Keratinocyte (primary cell): ENCODE measurements at regions not wholly inside any gene's neighbourhood (a gene's known extent, or its start where the extent isn't known, plus 50 kb on each side); places are given as distances from the start of the nearest gene placed in this dataset.

ENCODE experiments used
- DNase-seq: peaks from one replicate; pipeline ENCODE4 v3.0.0-alpha.2; 2011; ENCODE audit warnings: low read depth, missing footprints, low spot score
- FAIRE-seq: peaks from 2 replicates; lab custom pipeline; 2011; peaks lifted over from hg19 to GRCh38; lab: Jason Lieb, UNC
- H2AFZ ChIP-seq: 2 replicates; pipeline ENCODE4 v1.6.0; 2012; ENCODE audit warnings: low read length, control low read depth, inconsistent platforms; ENCODE audit not compliant: control insufficient read depth
- H3K27ac ChIP-seq: 2 replicates; pipeline ENCODE4 v1.5.1; 2011; ENCODE audit warnings: low read length; ENCODE audit not compliant: control insufficient read depth, insufficient read depth
- H3K27me3 ChIP-seq: 3 replicates; pipeline ENCODE4 v1.6.0; 2011; ENCODE audit warnings: low read length; ENCODE audit not compliant: control insufficient read depth, insufficient read depth; ENCODE audit errors: extremely low read depth
- H3K36me3 ChIP-seq, 2 experiments: 2 replicates in 1 of 2; 3 replicates in 1 of 2; pipeline ENCODE4 v1.5.1; 2011; ENCODE audit warnings: low read length in 2 of 2, mild to moderate bottlenecking in 1 of 2; ENCODE audit not compliant: control insufficient read depth in 2 of 2, insufficient read depth in 2 of 2; ENCODE audit errors: extremely low read depth in 1 of 2
- H3K4me1 ChIP-seq: 3 replicates; pipeline ENCODE4 v1.5.1; 2011; ENCODE audit warnings: low read length; ENCODE audit not compliant: control insufficient read depth, insufficient read depth; ENCODE audit errors: extremely low read depth
- H3K4me2 ChIP-seq: 3 replicates; pipeline ENCODE4 v1.6.0; 2011; ENCODE audit warnings: low read depth, low read length; ENCODE audit not compliant: control insufficient read depth, insufficient read depth; ENCODE audit errors: extremely low read depth
- H3K4me3 ChIP-seq, 3 experiments: fragments of 200-600 bp in 1 of 3; sonication (generic) in 1 of 3; 2 replicates in 2 of 3; 3 replicates in 1 of 3; pipeline ENCODE4 v1.5.1; 2011 to 2016; ENCODE audit warnings: low read length in 3 of 3, mild to moderate bottlenecking in 3 of 3, control low read depth in 2 of 3, inconsistent platforms in 1 of 3, low read depth in 1 of 3, mixed read lengths in 1 of 3, mixed run types in 1 of 3, moderate library complexity in 1 of 3; ENCODE audit not compliant: control insufficient read depth in 2 of 3, insufficient read depth in 2 of 3; ENCODE audit errors: extremely low read depth in 1 of 3
- H3K79me2 ChIP-seq: 2 replicates; pipeline ENCODE4 v1.6.0; 2012; ENCODE audit warnings: low read length; ENCODE audit not compliant: control insufficient read depth, insufficient read depth
- H3K9ac ChIP-seq: 3 replicates; pipeline ENCODE4 v1.6.0; 2011; ENCODE audit warnings: low read length; ENCODE audit not compliant: control insufficient read depth, insufficient read depth; ENCODE audit errors: extremely low read depth
- H3K9me1 ChIP-seq: 3 replicates; pipeline ENCODE4 v1.6.0; 2011; ENCODE audit warnings: low read length; ENCODE audit not compliant: control insufficient read depth, insufficient read depth; ENCODE audit errors: extremely low read depth
- H3K9me3 ChIP-seq: 2 replicates; pipeline ENCODE4 v1.5.1; 2012; ENCODE audit warnings: low read depth, low read length; ENCODE audit not compliant: control insufficient read depth
- H4K20me1 ChIP-seq: 3 replicates; pipeline ENCODE4 v1.6.0; 2011; ENCODE audit warnings: low read length; ENCODE audit not compliant: control insufficient read depth, insufficient read depth; ENCODE audit errors: extremely low read depth
- CTCF ChIP-seq, 3 experiments: IDR thresholded peaks in 1 of 3; conservative IDR thresholded peaks in 1 of 3; optimal IDR thresholded peaks in 1 of 3; 2 replicates in 2 of 3; 3 replicates in 1 of 3; pipeline versions ENCODE3 to v1.5.1; 2011; ENCODE audit warnings: low read length in 3 of 3, mild to moderate bottlenecking in 3 of 3, moderate library complexity in 2 of 3, control low read depth in 1 of 3, inconsistent platforms in 1 of 3; ENCODE audit not compliant: insufficient read depth in 2 of 3; ENCODE audit errors: extremely low read depth in 1 of 3
- EZH2 ChIP-seq: IDR thresholded peaks from one replicate; pipeline ENCODE4 v1.6.1; 2012; ENCODE audit warnings: inconsistent platforms, mild to moderate bottlenecking, low read length, moderate library complexity
- dilution Hi-C: fragments of 300-500 bp; cut with MboI; formaldehyde crosslinking; loops from one replicate; pipeline ENCODE4 v1.7.0; 2020; ENCODE audit warnings: low sequenced_read_pairs; ENCODE audit not compliant: extremely low pct_ligation_motif_present

DNA sequence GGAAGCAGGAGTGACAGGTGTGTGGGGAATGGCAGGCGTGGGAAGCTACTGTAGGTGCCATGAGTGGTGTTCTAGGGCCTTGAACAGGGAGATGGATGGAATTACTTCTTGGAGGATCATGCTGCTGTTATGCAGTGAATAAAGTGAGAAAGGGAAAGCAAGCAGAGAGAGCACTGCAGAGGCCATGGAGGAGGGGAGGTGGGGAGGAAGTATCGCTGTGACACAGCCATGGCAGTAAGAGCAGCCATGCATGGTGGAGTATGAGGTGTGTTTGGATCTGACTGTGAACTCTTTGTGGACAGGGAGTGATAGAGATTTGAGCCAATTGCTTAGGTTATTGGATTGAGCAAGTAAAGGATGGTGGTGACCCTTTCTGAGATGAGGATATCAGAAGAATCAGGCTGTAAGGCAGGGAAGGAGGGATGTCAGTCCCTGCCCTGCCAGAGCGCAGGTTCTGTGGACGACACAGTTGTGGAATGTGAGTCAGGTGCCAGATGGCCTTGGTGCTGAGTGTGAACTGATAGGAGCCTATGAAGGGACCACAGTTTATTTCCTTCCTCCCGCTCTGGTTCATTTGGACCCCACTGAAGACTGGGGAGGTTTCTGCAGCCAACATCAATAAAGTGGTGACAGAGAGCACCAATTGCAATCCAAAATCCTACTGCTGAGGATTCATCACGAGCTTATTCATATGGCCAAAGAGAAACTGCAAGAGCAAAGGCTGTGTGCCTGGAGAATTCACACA, 105.5 kb upstream of the TMEM72 start:
- Histone ChIP-seq H3K27ac (no peak overlapping the region), H2AFZ (no peak overlapping the region), H3K79me2 (no peaks in the 10 kb centered on the region), H3K36me3 (no peaks in the 10 kb centered on the region), H4K20me1 (no peaks in the 10 kb centered on the region), H3K4me3 (no peak overlapping the region), H3K4me1 (no peaks in the 10 kb centered on the region), H3K9me3 (no peaks in the 10 kb centered on the region), H3K4me2 (no peak overlapping the region), H3K9me1 (no peaks in the 10 kb centered on the region), H3K27me3 (no peaks in the 10 kb centered on the region), H3K9ac (no peak overlapping the region)
- dilution Hi-C loops: no loop called here
- TF ChIP-seq CTCF (optimal IDR thresholded peaks at IDR 0.05 in 1 of 3, IDR thresholded peaks at IDR 0.05 in 1 of 3, conservative IDR thresholded peaks at IDR 0.05 in 1 of 3; ENCODE audit: extremely low read depth in 1 of 3, insufficient read depth in 2 of 3, low read length in 3 of 3) (no peak), EZH2 (no peak)
- DNase-seq: no peak
- FAIRE-seq: no peak

GRCh38 chr10:44806950-44807349, 104.2 kb upstream of the TMEM72 start:
- H3K27ac ChIP-seq: no peak overlapping the region
- H3K9me1 ChIP-seq: no peaks in the 10 kb centered on the region
- no peaks in the 10 kb centered on the region for H3K79me2 ChIP-seq
- no peaks in the 10 kb centered on the region for H3K36me3 ChIP-seq
- FAIRE-seq (no peak), DNase-seq (no peak)
- H3K9ac ChIP-seq: no peak overlapping the region
- no peaks in the 10 kb centered on the region for H4K20me1 ChIP-seq
- H3K4me2 ChIP-seq: no peak overlapping the region
- TF ChIP-seq CTCF (optimal IDR thresholded peaks at IDR 0.05 in 1 of 3, IDR thresholded peaks at IDR 0.05 in 1 of 3, conservative IDR thresholded peaks at IDR 0.05 in 1 of 3; ENCODE audit: extremely low read depth in 1 of 3, insufficient read depth in 2 of 3, low read length in 3 of 3): no peak
- TF ChIP-seq EZH2: no peak
- no peaks in the 10 kb centered on the region for H3K9me3 ChIP-seq
- H3K27me3 ChIP-seq: no peaks in the 10 kb centered on the region
- H3K4me1 ChIP-seq: no peaks in the 10 kb centered on the region
- no peak overlapping the region for H2AFZ ChIP-seq
- no peak overlapping the region for H3K4me3 ChIP-seq
- dilution Hi-C loops: no loop called here
